Prostate gland (tissue), 2 donors: ENCODE measurements at regions not wholly inside any gene's neighbourhood (a gene's known extent, or its start where the extent isn't known, plus 50 kb on each side); places are given as distances from the start of the nearest gene placed in this dataset.

Source experiments
- POLR2A ChIP-seq: fragments of 450-650 bp; IDR thresholded peaks from one replicate; pipeline ENCODE4 v1.6.1; 2016; ENCODE audit warnings: antibody characterized with exemption, mild to moderate bottlenecking
- POLR2AphosphoS5 ChIP-seq: sonication (generic); formaldehyde crosslinking; IDR thresholded peaks from one replicate; pipeline ENCODE4 v1.6.1; 2017; ENCODE audit warnings: antibody characterized with exemption
- TF ChIP-seq, protein P1 (sequence below), 4 experiments: fragments of 200-600 bp in 2 of 4; fragments of 450-650 bp in 2 of 4; sonication (generic) in 2 of 4; IDR thresholded peaks; 1 replicate in 3 of 4; 2 replicates in 1 of 4; pipeline ENCODE4 v1.5.1; 2016 to 2019; ENCODE audit warnings: antibody characterized with exemption in 4 of 4, mild to moderate bottlenecking in 2 of 4, moderate library complexity in 2 of 4

DNA sequence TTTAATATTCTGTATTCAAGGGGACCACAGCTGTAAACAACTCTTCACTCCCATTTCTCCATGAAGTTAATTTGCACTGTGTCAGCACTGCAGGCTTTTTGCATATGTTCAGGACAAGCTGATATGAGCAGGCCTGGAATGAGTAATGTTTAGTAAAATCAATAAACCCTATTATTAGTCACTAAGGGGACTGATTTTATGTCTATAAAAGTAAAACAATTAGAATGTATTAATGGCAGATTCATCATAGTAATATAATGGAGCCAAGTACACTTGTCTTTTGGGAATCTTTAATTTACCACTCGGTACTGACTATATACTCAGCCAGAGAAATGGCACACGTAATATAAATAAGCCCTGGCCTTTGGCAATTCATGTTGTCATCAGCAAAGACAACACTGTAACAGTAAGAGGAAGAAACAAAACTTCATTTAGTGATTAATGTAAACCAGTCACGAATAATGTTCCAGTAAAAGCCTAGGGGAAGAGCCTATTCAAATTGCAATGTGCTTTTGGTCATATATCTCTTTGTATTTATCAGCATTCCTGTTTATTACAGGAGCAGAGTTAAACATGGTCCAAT, 111.6 kb downstream of the ZNF608 start:
- TF ChIP-seq, protein P1, sequence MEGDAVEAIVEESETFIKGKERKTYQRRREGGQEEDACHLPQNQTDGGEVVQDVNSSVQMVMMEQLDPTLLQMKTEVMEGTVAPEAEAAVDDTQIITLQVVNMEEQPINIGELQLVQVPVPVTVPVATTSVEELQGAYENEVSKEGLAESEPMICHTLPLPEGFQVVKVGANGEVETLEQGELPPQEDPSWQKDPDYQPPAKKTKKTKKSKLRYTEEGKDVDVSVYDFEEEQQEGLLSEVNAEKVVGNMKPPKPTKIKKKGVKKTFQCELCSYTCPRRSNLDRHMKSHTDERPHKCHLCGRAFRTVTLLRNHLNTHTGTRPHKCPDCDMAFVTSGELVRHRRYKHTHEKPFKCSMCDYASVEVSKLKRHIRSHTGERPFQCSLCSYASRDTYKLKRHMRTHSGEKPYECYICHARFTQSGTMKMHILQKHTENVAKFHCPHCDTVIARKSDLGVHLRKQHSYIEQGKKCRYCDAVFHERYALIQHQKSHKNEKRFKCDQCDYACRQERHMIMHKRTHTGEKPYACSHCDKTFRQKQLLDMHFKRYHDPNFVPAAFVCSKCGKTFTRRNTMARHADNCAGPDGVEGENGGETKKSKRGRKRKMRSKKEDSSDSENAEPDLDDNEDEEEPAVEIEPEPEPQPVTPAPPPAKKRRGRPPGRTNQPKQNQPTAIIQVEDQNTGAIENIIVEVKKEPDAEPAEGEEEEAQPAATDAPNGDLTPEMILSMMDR (IDR thresholded peaks at IDR 0.05) = no peak
- TF ChIP-seq POLR2AphosphoS5 = no peak
- no peak for TF ChIP-seq POLR2A
